ENCODE measurements at regions not wholly inside any gene's neighbourhood (a gene's known extent, or its start where the extent isn't known, plus 50 kb on each side); places are given as distances from the start of the nearest gene placed in this dataset.

DNA sequence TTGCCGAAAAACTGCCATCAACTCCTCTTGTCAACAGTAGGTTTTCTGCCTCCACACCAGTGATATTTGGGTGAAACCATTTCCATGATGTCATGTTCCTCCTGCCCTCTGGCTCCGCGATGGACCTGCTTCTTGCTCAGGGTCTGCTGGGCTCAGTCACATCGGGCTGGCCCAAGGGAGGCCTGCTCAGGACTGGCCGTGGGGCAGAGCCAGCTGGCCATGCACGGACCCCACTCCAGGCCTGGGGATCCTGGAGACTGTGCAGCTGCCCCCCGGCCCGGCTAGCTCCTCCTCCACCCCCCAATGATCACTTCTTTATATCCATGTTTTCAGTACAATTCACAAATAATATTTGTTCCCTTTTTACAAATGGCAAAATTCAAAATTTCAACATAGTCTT, 270.3 kb upstream of the CCDC54 start:
- no peak overlapping the region for H3K27ac ChIP-seq
- ATAC-seq (no peak), DNase-seq (no peak)
- TF ChIP-seq POLR2A (IDR thresholded peaks at IDR 0.05) (no peak), CTCF (IDR thresholded peaks at IDR 0.05) (no peak)
- H3K36me3 ChIP-seq (replicated peaks in 1 of 2; ENCODE audit: insufficient read depth in 1 of 2, low read depth in 2 of 2), result no peaks in the 10 kb centered on the region
- no peaks in the 10 kb centered on the region for H3K4me1 ChIP-seq
- no peak overlapping the region for H3K4me3 ChIP-seq
- no peaks in the 10 kb centered on the region for H3K9me3 ChIP-seq
- 82 to 87% methylated on average over 8 of the region's 8 CpGs for WGBS, 2 donors
- no peaks in the 10 kb centered on the region for H3K27me3 ChIP-seq
- intact Hi-C loops (cut with DNase I), result no loop called here

DNA sequence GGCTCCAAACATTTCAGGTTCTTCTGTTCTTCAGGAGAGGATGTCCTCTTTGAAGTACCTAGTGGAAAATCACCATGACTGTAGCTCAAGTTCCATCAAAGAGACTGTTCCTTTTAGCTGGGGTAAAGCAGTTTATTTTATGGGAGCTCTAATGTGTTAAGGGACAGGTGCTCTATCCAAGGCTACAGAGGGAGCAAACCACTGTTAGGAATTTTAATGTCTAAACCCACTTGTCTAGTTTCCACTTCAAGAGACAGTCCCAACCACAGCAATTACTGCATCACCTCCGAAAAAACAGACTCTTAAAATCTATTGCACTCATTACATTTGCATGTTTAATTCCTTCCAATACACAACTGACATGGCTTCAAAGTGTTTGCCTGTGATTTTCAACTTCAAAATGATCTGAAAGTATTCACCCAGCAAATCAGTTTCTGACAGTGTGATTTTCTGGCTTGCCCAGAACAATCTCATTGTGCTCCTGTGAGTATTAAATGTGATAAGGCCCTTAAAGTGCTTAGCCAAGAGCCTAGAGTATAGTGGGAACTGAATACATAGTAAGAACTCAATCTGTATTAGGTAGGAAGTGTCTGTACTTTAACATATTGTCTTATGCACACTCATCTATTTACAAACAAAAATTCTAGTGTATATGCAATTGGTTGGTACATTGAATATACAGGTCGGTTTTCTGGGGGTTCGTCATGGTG, 266.5 kb upstream of the CCDC54 start:
- intact Hi-C loops (cut with DNase I), result no loop called here
- TF ChIP-seq CTCF (IDR thresholded peaks at IDR 0.05) (no peak), POLR2A (IDR thresholded peaks at IDR 0.05) (no peak)
- ATAC-seq, result no peak
- Histone ChIP-seq H3K27me3 (no peaks in the 10 kb centered on the region), H3K4me3 (no peak overlapping the region), H3K4me1 (no peaks in the 10 kb centered on the region), H3K36me3 (replicated peaks in 1 of 2; ENCODE audit: insufficient read depth in 1 of 2, low read depth in 2 of 2) (no peaks in the 10 kb centered on the region), H3K9me3 (no peaks in the 10 kb centered on the region), H3K27ac (no peak overlapping the region)
- DNase-seq, result no peak
- WGBS, 2 donors, result 63 to 77% methylated on average over 3 of the region's 3 CpGs

DNA sequence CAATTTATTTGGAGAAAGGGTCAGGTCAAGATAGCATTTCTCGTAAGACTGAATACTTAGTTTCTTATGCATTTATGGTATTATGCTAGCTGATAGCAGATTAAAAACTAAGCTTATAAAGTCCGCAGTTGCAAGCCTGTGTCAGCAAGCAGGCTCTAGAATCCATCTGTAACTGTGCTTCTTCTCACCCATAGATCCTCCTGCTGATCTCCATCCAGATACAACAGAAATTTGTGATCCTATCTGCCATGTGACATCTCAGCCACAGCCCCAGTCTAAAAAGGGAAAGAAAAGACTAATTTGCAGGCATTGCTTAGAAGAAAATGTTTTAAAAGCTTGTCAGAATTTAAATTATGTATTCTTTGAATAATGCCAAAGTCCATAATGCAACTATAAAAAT, 265.4 kb upstream of the CCDC54 start:
- Histone ChIP-seq H3K27me3 (no peaks in the 10 kb centered on the region), H3K9me3 (no peaks in the 10 kb centered on the region), H3K4me3 (no peak overlapping the region), H3K36me3 (replicated peaks in 1 of 2; ENCODE audit: insufficient read depth in 1 of 2, low read depth in 2 of 2) (no peaks in the 10 kb centered on the region), H3K4me1 (no peaks in the 10 kb centered on the region), H3K27ac (no peak overlapping the region)
- 67 to 77% methylated on average over 2 of the region's 2 CpGs for WGBS, 2 donors
- intact Hi-C loops (cut with DNase I), result no loop called here
- DNase-seq, result no peak
- no peak for ATAC-seq
- no peak for TF ChIP-seq POLR2A (IDR thresholded peaks at IDR 0.05)
- no peak for TF ChIP-seq CTCF (IDR thresholded peaks at IDR 0.05)

DNA sequence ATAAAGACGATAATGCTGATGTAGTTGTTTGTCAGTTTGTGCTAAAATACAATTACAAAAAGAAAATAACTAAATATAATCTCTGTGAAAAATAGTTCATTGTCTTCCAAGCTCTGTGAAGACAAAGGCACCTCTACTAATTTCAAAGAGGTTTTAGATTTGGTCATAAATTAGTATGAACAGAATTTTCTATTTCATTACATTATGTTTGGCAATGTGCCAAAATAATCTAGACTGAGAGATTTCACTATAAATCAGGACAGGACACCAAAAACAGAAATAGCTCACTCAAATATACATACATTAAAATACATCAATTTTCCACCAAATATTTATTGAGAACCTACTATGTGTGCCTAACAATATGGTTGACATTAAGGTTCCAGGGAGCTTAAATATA, 264.9 kb upstream of the CCDC54 start:
- DNase-seq, result no peak
- H3K4me3 ChIP-seq, result no peak overlapping the region
- no peak for ATAC-seq
- no peaks in the 10 kb centered on the region for H3K36me3 ChIP-seq (replicated peaks in 1 of 2; ENCODE audit: insufficient read depth in 1 of 2, low read depth in 2 of 2)
- H3K9me3 ChIP-seq, result no peaks in the 10 kb centered on the region
- no peak for TF ChIP-seq CTCF (IDR thresholded peaks at IDR 0.05)
- no peak for TF ChIP-seq POLR2A (IDR thresholded peaks at IDR 0.05)
- intact Hi-C loops (cut with DNase I), result no loop called here
- 91% methylated on average over 1 of the region's 1 CpG for WGBS, 2 donors
- H3K4me1 ChIP-seq, result no peaks in the 10 kb centered on the region
- no peak overlapping the region for H3K27ac ChIP-seq
- H3K27me3 ChIP-seq, result no peaks in the 10 kb centered on the region

DNA sequence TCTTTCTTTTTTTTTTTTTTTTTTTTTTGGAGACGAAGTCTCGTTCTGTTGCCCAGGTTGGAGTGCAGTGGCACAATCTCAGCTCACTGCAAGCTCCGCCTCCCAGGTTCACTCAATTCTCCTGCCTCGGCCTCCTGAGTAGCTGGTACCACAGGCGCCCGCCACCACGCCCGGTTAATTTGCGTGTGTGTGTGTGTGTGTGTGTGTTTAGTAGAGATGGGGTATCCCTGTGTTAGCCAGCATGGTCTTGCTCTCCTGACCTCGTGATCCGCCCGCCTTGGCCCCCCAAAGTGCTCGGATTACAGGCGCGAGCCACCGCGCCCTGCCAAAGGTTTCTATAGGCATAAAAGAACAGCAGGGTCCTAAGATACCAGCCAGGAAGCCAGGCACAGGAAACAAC, 261.0 kb upstream of the CCDC54 start:
- intact Hi-C loops (cut with DNase I), result no loop called here
- WGBS, 2 donors, result 89 to 91% methylated on average over 16 of the region's 17 CpGs
- no peak for DNase-seq

More for the DNA sequence above, 261.0 kb upstream of the CCDC54 start:
- Histone ChIP-seq H3K36me3 (replicated peaks in 1 of 2; ENCODE audit: insufficient read depth in 1 of 2, low read depth in 2 of 2) (no peaks in the 10 kb centered on the region), H3K27ac (no peak overlapping the region), H3K4me3 (no peak overlapping the region), H3K9me3 (no peaks in the 10 kb centered on the region), H3K27me3 (no peaks in the 10 kb centered on the region), H3K4me1 (no peaks in the 10 kb centered on the region)
- no peak for ATAC-seq
- TF ChIP-seq CTCF (IDR thresholded peaks at IDR 0.05), result no peak
- TF ChIP-seq POLR2A (IDR thresholded peaks at IDR 0.05), result no peak

Data from body of pancreas (tissue), 4 donors.